OCI-LY3 (cell line): ENCODE measurements at regions not wholly inside any gene's neighbourhood (a gene's known extent, or its start where the extent isn't known, plus 50 kb on each side); places are given as distances from the start of the nearest gene placed in this dataset.

Source experiments
- CTCF ChIP-seq: fragments of 200-600, 300-600 bp; sonication (generic); IDR thresholded peaks from 2 replicates; pipeline ENCODE4 v1.5.1; 2014; ENCODE audit warnings: antibody characterized with exemption, low read length, low read depth
- EZH2phosphoT487 ChIP-seq: fragments of 200-600 bp; shearing (Covaris generic); IDR thresholded peaks from 2 replicates; pipeline ENCODE4 v1.6.1; 2018; ENCODE audit warnings: antibody characterized with exemption, mixed run types, low read depth

GRCh38 chr5:97534166-97534565 lies 351.1 kb upstream of the RIOK2 start:
- TF ChIP-seq CTCF: peak; percentile 64
- no peak for TF ChIP-seq EZH2phosphoT487
